Endothelial cell of umbilical vein (primary cell): ENCODE measurements at regions not wholly inside any gene's neighbourhood (a gene's known extent, or its start where the extent isn't known, plus 50 kb on each side); places are given as distances from the start of the nearest gene placed in this dataset.

Experiments used
- EZH2 ChIP-seq: IDR thresholded peaks from 2 replicates; pipeline ENCODE4 v1.6.1; 2012; ENCODE audit warnings: borderline replicate concordance, low read depth, mild to moderate bottlenecking, moderate library complexity, low read length, inconsistent platforms; ENCODE audit not compliant: severe bottlenecking
- FOS ChIP-seq: IDR thresholded peaks from 2 replicates; pipeline ENCODE4 v1.6.1; 2011; ENCODE audit warnings: mild to moderate bottlenecking, low read length, moderate library complexity, borderline replicate concordance; ENCODE audit not compliant: insufficient read depth
- POLR2A ChIP-seq: IDR thresholded peaks from 2 replicates; pipeline ENCODE4 v1.6.1; 2012; ENCODE audit warnings: low read depth, mild to moderate bottlenecking, control low read depth, low read length
- POLR2AphosphoS5 ChIP-seq: IDR thresholded peaks from 2 replicates; pipeline ENCODE4 v1.6.1; 2012; ENCODE audit warnings: low read depth, mild to moderate bottlenecking, control low read depth, low read length, moderate library complexity; ENCODE audit not compliant: insufficient read depth
- TF ChIP-seq, protein P1 (sequence below), 2 donors: IDR thresholded peaks; 1 replicate in 1 of 2; 2 replicates in 1 of 2; pipeline ENCODE4 v1.5.1; 2011; ENCODE audit warnings: low read length in 2 of 2, mild to moderate bottlenecking in 2 of 2, moderate library complexity in 2 of 2, control low read depth in 1 of 2, inconsistent platforms in 1 of 2, low read depth in 1 of 2; ENCODE audit not compliant: insufficient read depth in 1 of 2; ENCODE audit errors: extremely low read depth in 1 of 2

DNA sequence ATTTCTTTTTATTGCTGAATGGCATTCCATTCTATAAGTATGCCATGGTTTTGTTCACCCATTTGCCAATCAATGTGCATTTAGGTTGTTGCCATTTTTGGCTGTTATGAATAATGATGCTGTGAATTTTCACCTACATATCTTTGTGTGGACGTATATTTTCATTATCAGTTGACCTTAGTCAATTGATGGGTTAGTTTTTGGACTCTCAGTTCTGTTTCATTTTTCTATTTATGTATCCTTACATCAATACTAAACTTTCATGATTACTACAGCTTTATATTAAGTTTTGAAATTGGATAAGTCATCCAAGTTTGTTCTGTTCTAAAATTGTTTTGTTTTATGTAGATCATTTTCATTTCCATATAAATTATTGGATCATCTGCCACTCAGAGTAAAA lies 261.9 kb upstream of the CNR1 start:
- TF ChIP-seq, protein P1, sequence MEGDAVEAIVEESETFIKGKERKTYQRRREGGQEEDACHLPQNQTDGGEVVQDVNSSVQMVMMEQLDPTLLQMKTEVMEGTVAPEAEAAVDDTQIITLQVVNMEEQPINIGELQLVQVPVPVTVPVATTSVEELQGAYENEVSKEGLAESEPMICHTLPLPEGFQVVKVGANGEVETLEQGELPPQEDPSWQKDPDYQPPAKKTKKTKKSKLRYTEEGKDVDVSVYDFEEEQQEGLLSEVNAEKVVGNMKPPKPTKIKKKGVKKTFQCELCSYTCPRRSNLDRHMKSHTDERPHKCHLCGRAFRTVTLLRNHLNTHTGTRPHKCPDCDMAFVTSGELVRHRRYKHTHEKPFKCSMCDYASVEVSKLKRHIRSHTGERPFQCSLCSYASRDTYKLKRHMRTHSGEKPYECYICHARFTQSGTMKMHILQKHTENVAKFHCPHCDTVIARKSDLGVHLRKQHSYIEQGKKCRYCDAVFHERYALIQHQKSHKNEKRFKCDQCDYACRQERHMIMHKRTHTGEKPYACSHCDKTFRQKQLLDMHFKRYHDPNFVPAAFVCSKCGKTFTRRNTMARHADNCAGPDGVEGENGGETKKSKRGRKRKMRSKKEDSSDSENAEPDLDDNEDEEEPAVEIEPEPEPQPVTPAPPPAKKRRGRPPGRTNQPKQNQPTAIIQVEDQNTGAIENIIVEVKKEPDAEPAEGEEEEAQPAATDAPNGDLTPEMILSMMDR (IDR thresholded peaks at IDR 0.05; ENCODE audit: extremely low read depth in 1 of 2, insufficient read depth in 1 of 2, low read depth in 1 of 2, low read length in 2 of 2): no peak
- no peak for TF ChIP-seq POLR2A
- TF ChIP-seq FOS: no peak
- no peak for TF ChIP-seq EZH2
- no peak for TF ChIP-seq POLR2AphosphoS5
